Mucosa of rectum (tissue), 2 donors: ENCODE measurements at regions not wholly inside any gene's neighbourhood (a gene's known extent, or its start where the extent isn't known, plus 50 kb on each side); places are given as distances from the start of the nearest gene placed in this dataset.
"Not testable (repeated sequence)": the region's sequence is repeated elsewhere in the genome, so short reads cannot be mapped to it uniquely, and the experiment has no call there.

Experiments used
- H3K27ac ChIP-seq, 2 donors: one replicate each; pipeline ENCODE4 v1.7.0; 2013; ENCODE audit warnings: inconsistent platforms in 2 of 2, low read depth in 2 of 2, low read length in 2 of 2
- H3K27me3 ChIP-seq, 2 donors: one replicate each; pipeline ENCODE4 v1.7.0; 2013; ENCODE audit warnings: low read length in 2 of 2; ENCODE audit not compliant: control insufficient read depth in 2 of 2, insufficient read depth in 2 of 2
- H3K36me3 ChIP-seq, 2 donors: one replicate each; pipeline ENCODE4 v1.7.0; 2013; ENCODE audit warnings: low read length in 2 of 2; ENCODE audit not compliant: control insufficient read depth in 2 of 2, insufficient read depth in 2 of 2
- H3K4me1 ChIP-seq, 2 donors: one replicate each; pipeline ENCODE4 v1.7.0; 2013; ENCODE audit warnings: low read length in 2 of 2, mild to moderate bottlenecking in 1 of 2; ENCODE audit not compliant: control insufficient read depth in 2 of 2, insufficient read depth in 2 of 2
- H3K4me3 ChIP-seq, 2 donors: one replicate each; pipeline ENCODE4 v1.7.0; 2013; ENCODE audit warnings: low read length in 2 of 2
- H3K9ac ChIP-seq, 2 donors: one replicate each; pipeline ENCODE4 v1.7.0; 2013; ENCODE audit warnings: low read length in 2 of 2, low read depth in 1 of 2, mild to moderate bottlenecking in 1 of 2
- H3K9me3 ChIP-seq, 2 donors: one replicate each; pipeline ENCODE4 v1.7.0; 2013; ENCODE audit warnings: low read length in 2 of 2; ENCODE audit not compliant: control insufficient read depth in 2 of 2
- donor health status: healthy.
- donor health status: Normal muscosa, but diverticular disease.

GRCh38 chr12:75628916-75629315 lies 117.5 kb upstream of the KRR1 start:
- Histone ChIP-seq H3K9ac (no peak overlapping the region), H3K4me1 (no peaks in the 10 kb centered on the region), H3K27ac (no peak overlapping the region), H3K9me3 (no peaks in the 10 kb centered on the region), H3K27me3 (no peaks in the 10 kb centered on the region), H3K36me3 (no peaks in the 10 kb centered on the region), H3K4me3 (no peak overlapping the region)

- H3K4me1 ChIP-seq = no peaks in the 10 kb centered on the region
- H3K36me3 ChIP-seq = no peaks in the 10 kb centered on the region
- H3K9ac ChIP-seq = no peak overlapping the region
- H3K27ac ChIP-seq = no peak overlapping the region
- no peaks in the 10 kb centered on the region for H3K9me3 ChIP-seq
- no peaks in the 10 kb centered on the region for H3K27me3 ChIP-seq
- no peak overlapping the region for H3K4me3 ChIP-seq
Observed at GRCh38 chr12:75628511-75628910, 117.1 kb upstream of the KRR1 start.

DNA sequence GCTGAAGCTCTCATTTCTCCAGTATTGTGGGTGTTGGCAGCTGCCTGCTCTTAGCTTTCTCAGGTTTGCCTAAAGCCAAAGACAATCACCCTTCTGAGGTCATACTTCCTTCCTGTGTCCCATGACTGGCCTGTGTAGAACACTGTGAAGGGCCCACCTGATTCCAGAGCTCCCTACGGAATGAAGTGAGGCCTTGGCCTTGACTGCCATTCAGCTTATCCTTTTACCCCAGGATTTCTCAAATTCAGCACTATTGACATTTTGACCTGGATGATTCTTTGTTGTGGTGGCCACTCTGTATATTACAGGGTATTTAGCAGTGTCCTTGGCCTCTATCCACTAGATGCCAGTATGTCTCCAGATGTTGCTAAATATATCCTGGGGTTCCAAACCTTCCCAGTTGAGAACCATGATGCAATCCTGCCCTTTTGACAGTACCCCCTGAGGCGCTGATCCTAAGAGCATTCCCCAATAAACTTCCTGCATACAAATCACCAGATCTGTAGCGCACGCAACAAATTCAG lies 112.3 kb upstream of the KRR1 start:
- Histone ChIP-seq H3K9ac (no peak overlapping the region), H3K27me3 (no peaks in the 10 kb centered on the region), H3K36me3 (no peaks in the 10 kb centered on the region), H3K27ac (no peak overlapping the region), H3K4me3 (no peak overlapping the region), H3K4me1 (no peaks in the 10 kb centered on the region), H3K9me3 (no peaks in the 10 kb centered on the region)

DNA sequence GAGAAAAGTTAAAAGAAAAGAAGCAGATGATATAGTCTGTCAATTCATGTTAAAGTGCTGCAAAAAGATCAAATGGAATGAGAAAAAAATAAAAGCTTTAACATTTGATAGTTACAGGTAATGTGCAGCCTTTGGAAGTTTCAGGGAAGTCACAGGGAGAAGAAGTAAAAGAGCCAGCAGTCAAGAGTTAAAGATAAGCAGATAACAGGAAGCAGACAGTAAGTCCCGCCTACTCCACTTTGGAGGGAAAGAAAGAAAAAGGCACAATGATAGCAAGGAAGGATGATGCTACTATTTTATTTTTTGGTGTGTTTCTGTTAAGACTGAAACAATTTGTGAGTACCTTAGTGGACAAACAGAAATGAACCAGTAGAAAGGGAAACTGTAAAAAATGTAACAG lies 111.1 kb upstream of the KRR1 start:
- H3K27me3 ChIP-seq = no peaks in the 10 kb centered on the region
- H3K9me3 ChIP-seq = no peaks in the 10 kb centered on the region
- H3K27ac ChIP-seq = no peak overlapping the region
- no peaks in the 10 kb centered on the region for H3K4me1 ChIP-seq
- no peaks in the 10 kb centered on the region for H3K36me3 ChIP-seq
- no peak overlapping the region for H3K9ac ChIP-seq
- H3K4me3 ChIP-seq = no peak overlapping the region

DNA sequence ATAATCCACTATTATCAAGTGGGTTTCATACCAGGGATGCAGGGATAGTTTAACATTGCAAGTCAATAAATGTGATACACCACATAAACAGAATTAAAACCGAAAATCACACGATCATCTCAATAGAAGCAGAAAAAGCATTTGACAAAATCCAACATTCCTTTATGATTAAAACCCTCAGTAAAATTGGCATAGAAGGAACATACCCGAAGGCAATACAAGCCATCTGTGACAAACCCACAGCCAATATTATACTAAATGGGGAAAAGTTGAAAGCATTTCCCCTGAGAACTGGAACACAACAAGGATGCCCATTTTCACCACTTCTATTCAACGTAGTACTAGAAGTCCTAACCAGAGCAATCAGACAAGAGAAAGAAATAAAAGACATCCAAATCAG lies 103.0 kb upstream of the KRR1 start:
- H3K9me3 ChIP-seq, H3K4me1 ChIP-seq, H3K27me3 ChIP-seq, H3K4me3 ChIP-seq, H3K27ac ChIP-seq, H3K36me3 ChIP-seq, H3K9ac ChIP-seq: not testable (repeated sequence)

DNA sequence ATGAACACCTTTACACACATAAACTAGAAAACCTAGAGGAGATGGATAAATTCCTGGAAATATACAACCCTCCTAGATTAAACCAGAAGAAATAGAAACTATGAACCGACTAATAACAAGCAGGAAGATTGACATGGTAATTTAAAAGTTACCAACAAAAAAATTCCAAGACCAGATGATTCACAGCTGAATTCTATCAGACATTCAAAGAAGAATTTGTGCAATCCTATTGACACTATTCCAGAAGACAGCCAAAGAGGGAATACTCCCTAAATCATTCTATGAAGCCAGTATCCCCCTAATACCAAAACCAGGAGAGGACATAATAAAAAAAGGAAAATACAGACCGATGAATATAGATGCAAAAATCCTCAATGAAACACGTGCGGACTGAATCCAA lies 102.6 kb upstream of the KRR1 start:
- Histone ChIP-seq H3K27ac (no peak overlapping the region), H3K4me1 (no peaks in the 10 kb centered on the region), H3K9me3 (no peaks in the 10 kb centered on the region), H3K9ac (no peak overlapping the region), H3K4me3 (no peak overlapping the region), H3K36me3 (no peaks in the 10 kb centered on the region), H3K27me3 (no peaks in the 10 kb centered on the region)

- Histone ChIP-seq H3K27ac (no peak overlapping the region), H3K9ac (no peak overlapping the region), H3K36me3 (no peaks in the 10 kb centered on the region), H3K4me1 (no peaks in the 10 kb centered on the region), H3K4me3 (no peak overlapping the region), H3K9me3 (no peaks in the 10 kb centered on the region), H3K27me3 (no peaks in the 10 kb centered on the region)
Observed at GRCh38 chr12:75611041-75611440, 99.6 kb upstream of the KRR1 start.

DNA sequence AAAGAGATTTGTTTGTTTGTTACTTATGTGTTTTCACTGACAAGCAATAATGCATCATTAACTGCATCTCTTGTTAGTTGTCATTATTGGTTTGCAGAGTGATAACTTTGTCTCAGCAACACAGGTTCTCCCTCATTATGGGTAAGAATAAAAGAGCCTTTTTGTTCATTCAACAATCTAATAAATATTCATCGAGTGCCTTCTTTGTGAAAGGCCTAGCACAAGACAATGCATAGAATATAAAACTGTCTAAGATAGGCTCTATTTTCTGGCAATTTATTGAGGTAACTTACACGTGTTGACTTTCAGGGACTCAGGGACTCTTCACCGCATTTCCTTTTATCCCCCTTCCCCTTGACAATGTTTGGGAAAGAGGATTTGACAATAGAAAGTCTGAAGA lies 95.5 kb upstream of the KRR1 start:
- H3K4me3 ChIP-seq = no peak overlapping the region
- no peaks in the 10 kb centered on the region for H3K9me3 ChIP-seq
- no peaks in the 10 kb centered on the region for H3K27me3 ChIP-seq
- no peaks in the 10 kb centered on the region for H3K4me1 ChIP-seq
- no peak overlapping the region for H3K9ac ChIP-seq
- no peaks in the 10 kb centered on the region for H3K36me3 ChIP-seq
- H3K27ac ChIP-seq = no peak overlapping the region

DNA sequence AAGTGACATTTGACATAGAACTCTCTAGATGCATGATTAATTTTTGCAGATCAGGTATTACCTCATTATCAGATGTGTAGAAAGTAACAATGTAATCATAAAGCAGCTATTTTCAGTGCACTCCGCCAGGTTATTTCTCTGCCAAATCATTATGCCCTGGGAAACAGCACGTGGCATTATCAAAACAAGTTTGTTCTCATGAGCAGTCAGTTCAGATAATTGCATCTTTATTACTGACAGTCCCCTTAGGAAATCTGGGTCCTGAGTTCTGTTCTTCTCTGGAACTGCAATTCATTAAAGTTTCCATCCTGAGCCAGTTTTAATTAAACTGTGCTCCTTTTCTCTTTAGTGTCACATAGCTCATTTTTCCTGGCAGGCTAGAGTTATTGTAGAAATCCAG lies 94.7 kb upstream of the KRR1 start:
- H3K4me3 ChIP-seq = no peak overlapping the region
- no peak overlapping the region for H3K27ac ChIP-seq
- H3K4me1 ChIP-seq = no peaks in the 10 kb centered on the region
- H3K36me3 ChIP-seq = no peaks in the 10 kb centered on the region
- H3K9me3 ChIP-seq = no peaks in the 10 kb centered on the region
- no peak overlapping the region for H3K9ac ChIP-seq
- H3K27me3 ChIP-seq = no peaks in the 10 kb centered on the region

DNA sequence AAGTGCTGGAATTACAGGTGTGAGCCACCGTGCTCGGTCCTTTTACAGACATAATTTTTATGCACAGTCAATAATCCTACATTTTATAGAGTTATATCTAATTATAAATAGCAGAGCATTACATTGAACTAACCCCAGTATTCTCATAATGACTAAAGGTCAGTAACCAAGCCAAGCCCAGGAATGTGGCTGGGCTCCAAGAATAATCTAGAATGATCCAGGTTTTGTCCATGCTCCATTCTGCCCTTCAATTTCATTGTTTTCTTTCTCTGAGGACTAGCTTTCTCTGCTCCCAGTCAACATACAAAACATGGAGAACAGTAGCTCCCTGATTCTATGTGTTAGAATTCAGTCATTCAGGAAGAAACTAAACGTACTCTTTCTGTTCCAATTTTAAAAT lies 92.1 kb upstream of the KRR1 start:
- Histone ChIP-seq H3K9me3 (no peaks in the 10 kb centered on the region), H3K4me3 (no peak overlapping the region), H3K4me1 (no peaks in the 10 kb centered on the region), H3K36me3 (no peaks in the 10 kb centered on the region), H3K27me3 (no peaks in the 10 kb centered on the region), H3K9ac (no peak overlapping the region), H3K27ac (no peak overlapping the region)

DNA sequence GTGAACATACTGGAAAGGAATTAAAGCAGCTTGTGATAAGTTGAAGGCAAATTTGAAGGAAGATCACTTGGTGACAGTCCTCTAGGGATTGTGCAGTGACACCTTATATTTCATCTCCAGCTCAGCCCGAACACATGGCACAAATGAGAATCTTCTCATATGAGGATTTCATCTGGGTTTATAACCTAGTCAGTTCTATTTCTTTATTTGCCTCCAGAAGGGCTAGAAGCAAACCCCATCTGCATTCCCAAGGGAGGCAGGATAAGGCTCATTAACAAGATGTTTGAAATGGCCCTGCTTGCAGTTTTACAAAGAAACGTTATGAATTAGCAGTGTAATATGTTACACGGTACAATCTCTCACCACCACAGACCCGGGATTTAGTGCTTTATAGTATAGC lies 90.7 kb upstream of the KRR1 start:
- Histone ChIP-seq H3K36me3 (no peaks in the 10 kb centered on the region), H3K9me3 (no peaks in the 10 kb centered on the region), H3K4me3 (no peak overlapping the region), H3K27ac (no peak overlapping the region), H3K9ac (no peak overlapping the region), H3K4me1 (no peaks in the 10 kb centered on the region), H3K27me3 (no peaks in the 10 kb centered on the region)
